Adrenal gland (tissue), 5 donors: ENCODE measurements at regions not wholly inside any gene's neighbourhood (a gene's known extent, or its start where the extent isn't known, plus 50 kb on each side); places are given as distances from the start of the nearest gene placed in this dataset.

Experiments
- POLR2A ChIP-seq, 2 donors: fragments of 450-650 bp; IDR thresholded peaks; one replicate each; pipeline ENCODE4 v1.6.1; 2017; ENCODE audit warnings: antibody characterized with exemption in 2 of 2, mild to moderate bottlenecking in 2 of 2, moderate library complexity in 1 of 2
- TF ChIP-seq, protein P1 (sequence below), 6 experiments: fragments of 450-650 bp in 4 of 6; fragments of 200-600 bp in 2 of 6; sonication (generic) in 1 of 6; IDR thresholded peaks; 1 replicate in 5 of 6; 2 replicates in 1 of 6; pipeline versions ENCODE4 v1.5.1 to v1.8.0; 2016 to 2021; ENCODE audit warnings: antibody characterized with exemption in 6 of 6, mild to moderate bottlenecking in 2 of 6, moderate library complexity in 1 of 6
- donor health status: DM: no; HTN: no; CAD: no.

DNA sequence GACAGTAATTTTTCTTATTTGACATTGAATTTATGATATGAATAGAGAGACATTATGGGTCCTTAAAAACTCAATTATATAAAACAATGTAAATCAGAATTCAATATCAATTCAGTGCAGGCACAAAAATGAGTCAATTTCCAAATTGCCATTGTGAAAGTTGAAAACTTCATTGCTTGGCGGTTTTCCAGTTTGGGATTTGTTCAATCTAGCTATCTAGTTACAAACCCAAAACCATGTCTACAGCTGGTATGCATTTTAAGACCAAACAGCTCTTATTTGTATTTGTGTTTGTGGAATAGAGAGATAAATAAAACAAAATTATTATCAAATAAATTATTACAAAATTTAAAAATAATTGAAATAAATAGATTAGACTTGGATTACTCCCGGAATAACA lies 1206.6 kb upstream of the RAG2 start:
- TF ChIP-seq, protein P1, sequence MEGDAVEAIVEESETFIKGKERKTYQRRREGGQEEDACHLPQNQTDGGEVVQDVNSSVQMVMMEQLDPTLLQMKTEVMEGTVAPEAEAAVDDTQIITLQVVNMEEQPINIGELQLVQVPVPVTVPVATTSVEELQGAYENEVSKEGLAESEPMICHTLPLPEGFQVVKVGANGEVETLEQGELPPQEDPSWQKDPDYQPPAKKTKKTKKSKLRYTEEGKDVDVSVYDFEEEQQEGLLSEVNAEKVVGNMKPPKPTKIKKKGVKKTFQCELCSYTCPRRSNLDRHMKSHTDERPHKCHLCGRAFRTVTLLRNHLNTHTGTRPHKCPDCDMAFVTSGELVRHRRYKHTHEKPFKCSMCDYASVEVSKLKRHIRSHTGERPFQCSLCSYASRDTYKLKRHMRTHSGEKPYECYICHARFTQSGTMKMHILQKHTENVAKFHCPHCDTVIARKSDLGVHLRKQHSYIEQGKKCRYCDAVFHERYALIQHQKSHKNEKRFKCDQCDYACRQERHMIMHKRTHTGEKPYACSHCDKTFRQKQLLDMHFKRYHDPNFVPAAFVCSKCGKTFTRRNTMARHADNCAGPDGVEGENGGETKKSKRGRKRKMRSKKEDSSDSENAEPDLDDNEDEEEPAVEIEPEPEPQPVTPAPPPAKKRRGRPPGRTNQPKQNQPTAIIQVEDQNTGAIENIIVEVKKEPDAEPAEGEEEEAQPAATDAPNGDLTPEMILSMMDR (IDR thresholded peaks at IDR 0.05) = no peak
- no peak for TF ChIP-seq POLR2A (IDR thresholded peaks at IDR 0.05)
